Natural killer cell treated with Interleukin-12 subunit alpha and Interleukin-12 subunit beta and Interleukin-15 and Interleukin-18, amount 100 ng/mL, for 72 hours (primary cell): ENCODE measurements at regions not wholly inside any gene's neighbourhood (a gene's known extent, or its start where the extent isn't known, plus 50 kb on each side); places are given as distances from the start of the nearest gene placed in this dataset.

Experiments used
- ATAC-seq, 2 donors: fragments of 150-1000 bp; cut with Tn5 transposase in 1 of 2; sonication (Bioruptor Pico), chemical (Tn5 transposase) in 1 of 2; 2 replicates each; pipeline ENCODE4 v1.10.0; 2021
- DNase-seq: peaks from one replicate; pipeline ENCODE4 v3.0.0; 2022; ENCODE audit warnings: low spot score
- H3K27ac Mint-ChIP-seq, 2 donors: 1 replicate in 1 of 2; 2 replicates in 1 of 2; pipeline ENCODE4 v1.8.0; 2022; ENCODE audit warnings: mixed read lengths in 2 of 2, mild to moderate bottlenecking in 1 of 2, moderate library complexity in 1 of 2
- H3K27me3 Mint-ChIP-seq, 2 donors: 1 replicate in 1 of 2; 2 replicates in 1 of 2; pipeline ENCODE4 v1.8.0; 2022; ENCODE audit warnings: mixed read lengths in 2 of 2
- H3K36me3 Mint-ChIP-seq: one replicate; pipeline ENCODE4 v1.8.0; 2022; ENCODE audit warnings: mixed read lengths
- H3K4me1 Mint-ChIP-seq, 2 donors: 1 replicate in 1 of 2; 2 replicates in 1 of 2; pipeline ENCODE4 v1.8.0; 2022; ENCODE audit warnings: low read depth in 2 of 2, mixed read lengths in 2 of 2, mild to moderate bottlenecking in 1 of 2
- H3K4me3 Mint-ChIP-seq: one replicate; pipeline ENCODE4 v1.8.0; 2022; ENCODE audit warnings: mixed read lengths
- H3K9me3 Mint-ChIP-seq: 2 replicates; pipeline ENCODE4 v1.8.0; 2022; ENCODE audit warnings: mixed read lengths

- H3K27ac Mint-ChIP-seq: no peak overlapping the region
- peaks cover 3 to 16% of the 10 kb centered on the region in 2 donors for H3K27me3 Mint-ChIP-seq
- H3K4me1 Mint-ChIP-seq: no peaks in the 10 kb centered on the region
- no peaks in the 10 kb centered on the region for H3K36me3 Mint-ChIP-seq
- H3K9me3 Mint-ChIP-seq: no peaks in the 10 kb centered on the region
- no peak overlapping the region for H3K4me3 Mint-ChIP-seq
- no peak for DNase-seq
- no peak for ATAC-seq
Observed at GRCh38 chr5:168048486-168048885, 243.0 kb upstream of the WWC1 start.

- H3K4me3 Mint-ChIP-seq: no peak overlapping the region
- no peaks in the 10 kb centered on the region for H3K36me3 Mint-ChIP-seq
- no peaks in the 10 kb centered on the region for H3K4me1 Mint-ChIP-seq
- no peaks in the 10 kb centered on the region for H3K9me3 Mint-ChIP-seq
- H3K27me3 Mint-ChIP-seq: peaks cover 3 to 24% of the 10 kb centered on the region in 2 donors
- ATAC-seq: no peak
- no peak for DNase-seq
- no peak overlapping the region for H3K27ac Mint-ChIP-seq
Observed at GRCh38 chr5:168052686-168053085, 238.8 kb upstream of the WWC1 start.

- Mint-ChIP-seq H3K4me3 (no peak overlapping the region), H3K27ac (no peak overlapping the region), H3K27me3 (peaks cover 3 to 20% of the 10 kb centered on the region in 2 donors), H3K4me1 (no peaks in the 10 kb centered on the region), H3K36me3 (no peaks in the 10 kb centered on the region), H3K9me3 (no peaks in the 10 kb centered on the region)
- DNase-seq (no peak), ATAC-seq (no peak)
Observed at GRCh38 chr5:168054091-168054490, 237.4 kb upstream of the WWC1 start.

- no peak overlapping the region for H3K27ac Mint-ChIP-seq
- H3K4me3 Mint-ChIP-seq: no peak overlapping the region
- DNase-seq (no peak), ATAC-seq (no peak)
- H3K36me3 Mint-ChIP-seq: no peaks in the 10 kb centered on the region
- H3K9me3 Mint-ChIP-seq: no peaks in the 10 kb centered on the region
- H3K27me3 Mint-ChIP-seq: peaks cover 2 to 19% of the 10 kb centered on the region in 2 donors
- H3K4me1 Mint-ChIP-seq: no peaks in the 10 kb centered on the region
Observed at GRCh38 chr5:168055141-168055683, 236.2 kb upstream of the WWC1 start.

GRCh38 chr5:168055961-168056360 is 235.5 kb upstream of the WWC1 start:
- no peak overlapping the region for H3K27ac Mint-ChIP-seq
- peaks cover 0 to 12% of the 10 kb centered on the region in 2 donors for H3K27me3 Mint-ChIP-seq

GRCh38 chr5:168056499-168057182 is 234.8 kb upstream of the WWC1 start:
- H3K27me3 Mint-ChIP-seq: peaks cover 0 to 11% of the 10 kb centered on the region in 2 donors
- no peak overlapping the region for H3K27ac Mint-ChIP-seq
- H3K4me3 Mint-ChIP-seq: no peak overlapping the region
- DNase-seq: no peak
- H3K9me3 Mint-ChIP-seq: no peaks in the 10 kb centered on the region
- no peaks in the 10 kb centered on the region for H3K4me1 Mint-ChIP-seq
- ATAC-seq: no peak
- no peaks in the 10 kb centered on the region for H3K36me3 Mint-ChIP-seq

More at GRCh38 chr5:168055961-168056360, 235.5 kb upstream of the WWC1 start:
- no peak for DNase-seq
- ATAC-seq: no peak
- Mint-ChIP-seq H3K9me3 (no peaks in the 10 kb centered on the region), H3K4me3 (no peak overlapping the region), H3K36me3 (no peaks in the 10 kb centered on the region), H3K4me1 (no peaks in the 10 kb centered on the region)

- ATAC-seq (no peak), DNase-seq (no peak)
- H3K27ac Mint-ChIP-seq: no peak overlapping the region
- no peak overlapping the region for H3K4me3 Mint-ChIP-seq
- H3K4me1 Mint-ChIP-seq: no peaks in the 10 kb centered on the region
- peaks cover 0 to 11% of the 10 kb centered on the region in 2 donors for H3K27me3 Mint-ChIP-seq
- H3K36me3 Mint-ChIP-seq: no peaks in the 10 kb centered on the region
- H3K9me3 Mint-ChIP-seq: no peaks in the 10 kb centered on the region
Observed at GRCh38 chr5:168057905-168058304, 233.5 kb upstream of the WWC1 start.

GRCh38 chr5:168059131-168059530 is 232.3 kb upstream of the WWC1 start:
- ATAC-seq: no peak
- Mint-ChIP-seq H3K36me3 (no peaks in the 10 kb centered on the region), H3K27me3 (peaks cover 0 to 11% of the 10 kb centered on the region in 2 donors), H3K27ac (no peak overlapping the region), H3K4me3 (no peak overlapping the region), H3K9me3 (no peaks in the 10 kb centered on the region), H3K4me1 (no peaks in the 10 kb centered on the region)
- DNase-seq: no peak

GRCh38 chr5:168062239-168062638 is 229.2 kb upstream of the WWC1 start:
- Mint-ChIP-seq H3K4me3 (no peak overlapping the region), H3K36me3 (no peaks in the 10 kb centered on the region), H3K27me3 (peaks cover 0 to 3% of the 10 kb centered on the region in 2 donors), H3K9me3 (no peaks in the 10 kb centered on the region), H3K4me1 (no peaks in the 10 kb centered on the region), H3K27ac (no peak overlapping the region)
- no peak for DNase-seq
- ATAC-seq: no peak

- ATAC-seq: no peak
Observed at GRCh38 chr5:168064457-168064856, 227.0 kb upstream of the WWC1 start.

GRCh38 chr5:168064933-168065622 is 226.4 kb upstream of the WWC1 start:
- DNase-seq (no peak), ATAC-seq (no peak)
- peaks cover 0 to 3% of the 10 kb centered on the region in 2 donors for H3K27me3 Mint-ChIP-seq
- H3K27ac Mint-ChIP-seq: no peak overlapping the region
- no peaks in the 10 kb centered on the region for H3K9me3 Mint-ChIP-seq
- no peak overlapping the region for H3K4me3 Mint-ChIP-seq
- H3K4me1 Mint-ChIP-seq: no peaks in the 10 kb centered on the region
- no peaks in the 10 kb centered on the region for H3K36me3 Mint-ChIP-seq

More at GRCh38 chr5:168064457-168064856, 227.0 kb upstream of the WWC1 start:
- H3K27me3 Mint-ChIP-seq: peaks cover 0 to 2% of the 10 kb centered on the region in 2 donors
- no peak for DNase-seq
- no peak overlapping the region for H3K4me3 Mint-ChIP-seq
- H3K27ac Mint-ChIP-seq: no peak overlapping the region
- no peaks in the 10 kb centered on the region for H3K4me1 Mint-ChIP-seq
- H3K9me3 Mint-ChIP-seq: no peaks in the 10 kb centered on the region
- no peaks in the 10 kb centered on the region for H3K36me3 Mint-ChIP-seq

GRCh38 chr5:168066536-168067208 is 224.8 kb upstream of the WWC1 start:
- Mint-ChIP-seq H3K9me3 (no peaks in the 10 kb centered on the region), H3K4me1 (no peaks in the 10 kb centered on the region), H3K27ac (no peak overlapping the region), H3K27me3 (peaks cover 0 to 3% of the 10 kb centered on the region in 2 donors), H3K36me3 (no peaks in the 10 kb centered on the region), H3K4me3 (no peak overlapping the region)
- DNase-seq (no peak), ATAC-seq (no peak)

GRCh38 chr5:168070761-168071160 is 220.7 kb upstream of the WWC1 start:
- Mint-ChIP-seq H3K27me3 (peaks cover 0 to 6% of the 10 kb centered on the region in 2 donors), H3K4me3 (no peak overlapping the region), H3K36me3 (no peaks in the 10 kb centered on the region), H3K27ac (no peak overlapping the region), H3K4me1 (peaks cover 6% of the 10 kb centered on the region in 2 donors), H3K9me3 (no peaks in the 10 kb centered on the region)
- ATAC-seq: no peak
- DNase-seq: no peak

- H3K9me3 Mint-ChIP-seq: no peaks in the 10 kb centered on the region
- H3K4me3 Mint-ChIP-seq: no peak overlapping the region
Observed at GRCh38 chr5:168072665-168073064, 218.8 kb upstream of the WWC1 start.

More at GRCh38 chr5:168072665-168073064, 218.8 kb upstream of the WWC1 start:
- Mint-ChIP-seq H3K36me3 (no peaks in the 10 kb centered on the region), H3K27me3 (peaks cover 0 to 6% of the 10 kb centered on the region in 2 donors), H3K4me1 (peaks cover 6% of the 10 kb centered on the region in 2 donors), H3K27ac (no peak overlapping the region)
- ATAC-seq: peak; percentile 25 to 29
- DNase-seq: no peak
